GM23338 (cell line): ENCODE measurements at regions not wholly inside any gene's neighbourhood (a gene's known extent, or its start where the extent isn't known, plus 50 kb on each side); places are given as distances from the start of the nearest gene placed in this dataset.

Experiments
- ATAC-seq: fragments of 200-7000 bp; cut with Tn5 transposase; 3 replicates; pipeline ENCODE4 v1.9.1; 2020
- DNase-seq: peaks from one replicate; pipeline ENCODE4 v3.0.0-alpha.2; 2015; ENCODE audit warnings: low spot score
- H2AFZ ChIP-seq: fragments of 200-600 bp; sonication (generic); 2 replicates; pipeline ENCODE4 v1.8.0; 2016; ENCODE audit warnings: antibody characterized with exemption, mild to moderate bottlenecking, moderate library complexity
- H3F3A ChIP-seq: fragments of 200-600 bp; sonication (generic); replicated peaks from 2 replicates; pipeline ENCODE4 v1.8.0; 2017; ENCODE audit warnings: antibody characterized with exemption, mixed run types, low read depth
- H3K27ac ChIP-seq: fragments of 200-600 bp; sonication (generic); 2 replicates; pipeline ENCODE4 v1.6.1; 2016; ENCODE audit warnings: low read depth
- H3K27me3 ChIP-seq: fragments of 200-600 bp; sonication (generic); 2 replicates; pipeline ENCODE4 v1.8.0; 2016; ENCODE audit warnings: mild to moderate bottlenecking, mixed run types, moderate library complexity; ENCODE audit not compliant: insufficient read depth
- H3K36me3 ChIP-seq: fragments of 200-600 bp; sonication (generic); 2 replicates; pipeline ENCODE4 v1.8.0; 2016; ENCODE audit warnings: mild to moderate bottlenecking; ENCODE audit not compliant: insufficient read depth
- H3K4me1 ChIP-seq: fragments of 200-600 bp; sonication (generic); 2 replicates; pipeline ENCODE4 v1.8.0; 2016; ENCODE audit warnings: mild to moderate bottlenecking, moderate library complexity; ENCODE audit not compliant: insufficient read depth
- H3K4me2 ChIP-seq: fragments of 200-600 bp; sonication (generic); 2 replicates; pipeline ENCODE4 v1.7.1; 2017; ENCODE audit warnings: mixed run types
- H3K4me3 ChIP-seq: fragments of 200-600 bp; sonication (generic); 2 replicates; pipeline ENCODE4 v1.6.1; 2016; ENCODE audit warnings: mixed run types
- H3K79me2 ChIP-seq: fragments of 200-600 bp; sonication (generic); replicated peaks from 2 replicates; pipeline ENCODE4 v1.8.0; 2017; ENCODE audit warnings: mild to moderate bottlenecking; ENCODE audit not compliant: insufficient read depth
- H3K9me2 ChIP-seq: fragments of 200-600 bp; sonication (generic); 2 replicates; pipeline ENCODE4 v1.8.0; 2017; ENCODE audit not compliant: insufficient read depth
- H4K20me1 ChIP-seq: fragments of 200-600 bp; sonication (generic); replicated peaks from 2 replicates; pipeline ENCODE4 v1.8.0; 2017; ENCODE audit warnings: mild to moderate bottlenecking; ENCODE audit not compliant: insufficient read depth
- H3K27ac Mint-ChIP-seq: 2 replicates; pipeline ENCODE4 v1.8.0; 2020; ENCODE audit warnings: inconsistent platforms, mild to moderate bottlenecking, moderate library complexity, mixed read lengths
- H3K27me3 Mint-ChIP-seq: 3 replicates; pipeline ENCODE4 v1.8.0; 2022; ENCODE audit warnings: low read depth, mild to moderate bottlenecking, moderate library complexity, mixed read lengths, inconsistent platforms; ENCODE audit not compliant: insufficient read depth, poor library complexity
- H3K36me3 Mint-ChIP-seq: 3 replicates; pipeline ENCODE4 v1.8.0; 2021; ENCODE audit warnings: low read depth, mild to moderate bottlenecking, inconsistent platforms, moderate library complexity, mixed read lengths
- H3K4me1 Mint-ChIP-seq: 3 replicates; pipeline ENCODE4 v1.8.0; 2020; ENCODE audit warnings: mild to moderate bottlenecking, inconsistent platforms, mixed read lengths
- H3K4me3 Mint-ChIP-seq: 3 replicates; pipeline ENCODE4 v1.8.0; 2021; ENCODE audit warnings: moderate library complexity, mild to moderate bottlenecking, inconsistent platforms, mixed read lengths
- H3K9me3 Mint-ChIP-seq: 3 replicates; pipeline ENCODE4 v1.8.0; 2020; ENCODE audit warnings: moderate library complexity, mild to moderate bottlenecking, inconsistent platforms, mixed read lengths
- CREB1 ChIP-seq: fragments of 250-450 bp; sonication (Bioruptor Pico); IDR thresholded peaks from 2 replicates; pipeline ENCODE4 v1.5.0; 2020; ENCODE audit warnings: low read depth, mild to moderate bottlenecking, moderate library complexity
- ETS1 ChIP-seq: IDR thresholded peaks from 2 replicates; pipeline ENCODE4 v1.6.1; 2016; ENCODE audit warnings: antibody characterized with exemption
- EZH2 ChIP-seq: fragments of 200-600 bp; sonication (generic); IDR thresholded peaks from one replicate; pipeline ENCODE4 v1.8.0; 2017; ENCODE audit warnings: antibody characterized with exemption, mild to moderate bottlenecking, low read depth; ENCODE audit not compliant: unreplicated experiment
- EZH2phosphoT487 ChIP-seq: fragments of 200-600 bp; sonication (generic); IDR thresholded peaks from one replicate; pipeline ENCODE4 v1.8.1; 2018; ENCODE audit warnings: antibody characterized with exemption; ENCODE audit not compliant: unreplicated experiment
- JUNB ChIP-seq: IDR thresholded peaks from one replicate; pipeline ENCODE4 v1.6.1; 2016; ENCODE audit warnings: antibody characterized with exemption; ENCODE audit not compliant: unreplicated experiment
- NANOG ChIP-seq: IDR thresholded peaks from 2 replicates; pipeline ENCODE4 v1.6.1; 2016; ENCODE audit warnings: antibody characterized with exemption, borderline replicate concordance
- POLR2AphosphoS5 ChIP-seq: IDR thresholded peaks from 2 replicates; pipeline ENCODE4 v1.6.1; 2016; ENCODE audit warnings: antibody characterized with exemption, low read depth
- STAT1 ChIP-seq: IDR thresholded peaks from one replicate; pipeline ENCODE4 v1.6.1; 2016; ENCODE audit warnings: antibody characterized with exemption; ENCODE audit not compliant: unreplicated experiment
- ZNF114 ChIP-seq: fragments of 250-450 bp; sonication (Bioruptor Pico); IDR thresholded peaks from 2 replicates; pipeline ENCODE4 v1.5.0; 2020; ENCODE audit warnings: mild to moderate bottlenecking, moderate library complexity
- ZNF462 ChIP-seq: fragments of 250-450 bp; sonication (Bioruptor Pico); IDR thresholded peaks from 2 replicates; pipeline ENCODE4 v1.5.0; 2020; ENCODE audit warnings: mild to moderate bottlenecking, moderate library complexity
- TF ChIP-seq, protein P1 (sequence below): IDR thresholded peaks from one replicate; pipeline ENCODE4 v1.6.1; 2018; ENCODE audit warnings: antibody characterized with exemption; ENCODE audit not compliant: unreplicated experiment

DNA sequence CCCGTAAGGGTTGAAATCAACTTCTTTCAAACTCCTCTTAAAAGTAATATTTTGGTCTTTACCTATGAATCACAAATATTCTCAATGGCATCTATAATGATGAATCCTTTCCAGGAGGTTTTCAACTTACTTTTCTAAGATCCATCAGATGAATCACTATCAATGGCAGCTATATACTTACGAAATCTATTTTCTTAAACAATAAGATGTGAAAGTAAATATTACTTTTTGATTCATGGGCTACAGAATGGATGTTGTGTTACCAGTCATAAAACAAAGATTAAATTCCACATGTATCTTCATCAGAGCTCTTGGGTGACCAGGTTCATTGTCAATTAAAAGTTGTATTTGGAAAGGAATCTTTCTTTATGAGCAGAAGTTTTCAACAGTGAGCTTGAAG lies 1877.7 kb upstream of the ACO1 start (continued):
- TF ChIP-seq JUNB (no peak), ZNF114 (no peak), EZH2phosphoT487 (no peak), STAT1 (no peak)
- TF ChIP-seq, protein P1, sequence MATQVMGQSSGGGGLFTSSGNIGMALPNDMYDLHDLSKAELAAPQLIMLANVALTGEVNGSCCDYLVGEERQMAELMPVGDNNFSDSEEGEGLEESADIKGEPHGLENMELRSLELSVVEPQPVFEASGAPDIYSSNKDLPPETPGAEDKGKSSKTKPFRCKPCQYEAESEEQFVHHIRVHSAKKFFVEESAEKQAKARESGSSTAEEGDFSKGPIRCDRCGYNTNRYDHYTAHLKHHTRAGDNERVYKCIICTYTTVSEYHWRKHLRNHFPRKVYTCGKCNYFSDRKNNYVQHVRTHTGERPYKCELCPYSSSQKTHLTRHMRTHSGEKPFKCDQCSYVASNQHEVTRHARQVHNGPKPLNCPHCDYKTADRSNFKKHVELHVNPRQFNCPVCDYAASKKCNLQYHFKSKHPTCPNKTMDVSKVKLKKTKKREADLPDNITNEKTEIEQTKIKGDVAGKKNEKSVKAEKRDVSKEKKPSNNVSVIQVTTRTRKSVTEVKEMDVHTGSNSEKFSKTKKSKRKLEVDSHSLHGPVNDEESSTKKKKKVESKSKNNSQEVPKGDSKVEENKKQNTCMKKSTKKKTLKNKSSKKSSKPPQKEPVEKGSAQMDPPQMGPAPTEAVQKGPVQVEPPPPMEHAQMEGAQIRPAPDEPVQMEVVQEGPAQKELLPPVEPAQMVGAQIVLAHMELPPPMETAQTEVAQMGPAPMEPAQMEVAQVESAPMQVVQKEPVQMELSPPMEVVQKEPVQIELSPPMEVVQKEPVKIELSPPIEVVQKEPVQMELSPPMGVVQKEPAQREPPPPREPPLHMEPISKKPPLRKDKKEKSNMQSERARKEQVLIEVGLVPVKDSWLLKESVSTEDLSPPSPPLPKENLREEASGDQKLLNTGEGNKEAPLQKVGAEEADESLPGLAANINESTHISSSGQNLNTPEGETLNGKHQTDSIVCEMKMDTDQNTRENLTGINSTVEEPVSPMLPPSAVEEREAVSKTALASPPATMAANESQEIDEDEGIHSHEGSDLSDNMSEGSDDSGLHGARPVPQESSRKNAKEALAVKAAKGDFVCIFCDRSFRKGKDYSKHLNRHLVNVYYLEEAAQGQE: no peak

DNA sequence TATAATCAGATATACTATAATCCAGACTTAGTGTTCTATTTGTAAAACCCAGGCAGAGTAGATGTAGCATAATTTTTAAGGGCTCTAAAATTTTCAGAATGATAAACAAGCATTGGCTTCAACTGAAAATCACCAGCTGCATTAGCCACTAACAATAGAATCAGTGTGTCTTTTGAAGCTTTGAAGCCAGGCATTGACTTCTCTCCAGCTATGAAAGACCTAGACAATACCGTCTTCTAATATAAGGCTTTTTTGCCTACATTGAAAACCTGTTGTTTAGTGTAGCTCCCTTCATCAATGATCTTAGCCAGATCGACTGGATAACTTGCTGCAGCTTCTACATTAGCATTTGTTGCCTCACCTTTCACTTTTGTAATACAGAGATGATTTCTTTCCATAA lies 1877.3 kb upstream of the ACO1 start:
- H3F3A ChIP-seq: no peaks in the 10 kb centered on the region
- ATAC-seq: no peak
- no peaks in the 10 kb centered on the region for H3K4me1 Mint-ChIP-seq
- TF ChIP-seq POLR2AphosphoS5 (no peak), NANOG (no peak), ZNF462 (no peak), STAT1 (no peak), ETS1 (no peak), EZH2phosphoT487 (no peak), CREB1 (no peak), EZH2 (no peak)
- TF ChIP-seq, protein P1: no peak

More for the DNA sequence above, 1877.3 kb upstream of the ACO1 start:
- Histone ChIP-seq H4K20me1 (no peaks in the 10 kb centered on the region), H3K27me3 (no peaks in the 10 kb centered on the region), H3K36me3 (no peaks in the 10 kb centered on the region), H3K4me2 (no peak overlapping the region), H2AFZ (0 out of 2 replicates have a peak overlapping the region, but pooled peaks have one; percentile 63), H3K27ac (no peak overlapping the region), H3K4me1 (no peaks in the 10 kb centered on the region), H3K9me2 (no peaks in the 10 kb centered on the region), H3K79me2 (no peaks in the 10 kb centered on the region), H3K4me3 (no peak overlapping the region)
- Mint-ChIP-seq H3K36me3 (no peaks in the 10 kb centered on the region), H3K27ac (no peak overlapping the region), H3K9me3 (no peaks in the 10 kb centered on the region), H3K4me3 (no peak overlapping the region), H3K27me3 (no peaks in the 10 kb centered on the region)
- no peak for DNase-seq
